GM12878 (cell line): ENCODE measurements at regions not wholly inside any gene's neighbourhood (a gene's known extent, or its start where the extent isn't known, plus 50 kb on each side); places are given as distances from the start of the nearest gene placed in this dataset.

Experiments used
- ATAC-seq: fragments of 200-7000 bp; cut with Tn5 transposase; 3 replicates; pipeline ENCODE4 v1.9.1; 2020; ENCODE audit warnings: mild to moderate bottlenecking, moderate library complexity
- BruUV-seq: library from RNA; stranded (reverse); fragments of 400-500 nt; replicated peaks from 2 replicates; lab custom pipeline; 2021; lab: Mats Ljungman, UMichigan
- CTCF ChIA-PET: fragments of 300-600 bp; sonication (Branson Sonifier 250); formaldehyde crosslinking; extraction: SDS; loops from one replicate; lab custom pipeline; 2021; ENCODE audit warnings: inconsistent platforms; lab: Yijun Ruan, JAX
- POLR2A ChIA-PET: fragments of 350-600 bp; formaldehyde crosslinking; extraction: SDS; loops from one replicate; lab custom pipeline; 2021; ENCODE audit warnings: inconsistent platforms; lab: Charles Lee
- RAD21 ChIA-PET: fragments of 300-600 bp; sonication (Branson Sonifier 250); formaldehyde crosslinking; loops from one replicate; lab custom pipeline; 2023; ENCODE audit warnings: antibody characterized with exemption; ENCODE audit not compliant: unreplicated experiment; lab: Charles Lee
- SMC1A ChIA-PET: fragments of 300-600 bp; sonication (Branson Sonifier 250); formaldehyde crosslinking; loops from one replicate; lab custom pipeline; 2023; ENCODE audit not compliant: unreplicated experiment, uncharacterized antibody; lab: Charles Lee
- DNase-seq: peaks from one replicate; pipeline ENCODE4 v3.0.0-alpha.2; 2011; ENCODE audit warnings: low read depth, low spot score
- FAIRE-seq: peaks from 3 replicates; lab custom pipeline; 2011; peaks lifted over from hg19 to GRCh38; lab: Jason Lieb, UNC
- H2AFZ ChIP-seq: 2 replicates; pipeline ENCODE4 v1.6.0; 2011; ENCODE audit warnings: low read depth, low read length, control low read depth; ENCODE audit not compliant: control insufficient read depth
- H3K27ac ChIP-seq: 2 replicates; pipeline ENCODE4 v1.5.1; 2011; ENCODE audit warnings: control low read depth; ENCODE audit not compliant: control insufficient read depth, insufficient read depth
- H3K27me3 ChIP-seq, 2 experiments: replicated peaks in 1 of 2; 2 replicates each; pipeline versions ENCODE4 v1.6.0 to v1.6.1; 2011; ENCODE audit warnings: low read length in 1 of 2; ENCODE audit not compliant: control insufficient read depth in 2 of 2, insufficient read depth in 2 of 2
- H3K36me3 ChIP-seq, 2 experiments: 2 replicates each; pipeline ENCODE4 v1.5.1; 2011; ENCODE audit warnings: low read length in 1 of 2; ENCODE audit not compliant: control insufficient read depth in 2 of 2, insufficient read depth in 2 of 2
- H3K4me1 ChIP-seq: 2 replicates; pipeline ENCODE4 v1.6.1; 2011; ENCODE audit warnings: mild to moderate bottlenecking, low read length, moderate library complexity, mixed read lengths; ENCODE audit not compliant: control insufficient read depth, insufficient read depth
- H3K4me2 ChIP-seq: 2 replicates; pipeline ENCODE4 v1.6.0; 2011; ENCODE audit warnings: control low read depth; ENCODE audit not compliant: control insufficient read depth, insufficient read depth
- H3K4me3 ChIP-seq: fragments of 200-600 bp; sonication (generic); 2 replicates; pipeline ENCODE4 v1.5.1; 2016
- H3K79me2 ChIP-seq: 2 replicates; pipeline ENCODE4 v1.6.0; 2011; ENCODE audit warnings: low read length; ENCODE audit not compliant: control insufficient read depth, insufficient read depth
- H3K9ac ChIP-seq: 2 replicates; pipeline ENCODE4 v1.8.0; 2011; ENCODE audit warnings: low read length, control low read depth, mixed read lengths; ENCODE audit not compliant: control insufficient read depth, insufficient read depth
- H3K9me3 ChIP-seq: replicated peaks from 3 replicates; pipeline ENCODE4 v1.5.1; 2011; ENCODE audit warnings: mild to moderate bottlenecking, low read length; ENCODE audit not compliant: control insufficient read depth, insufficient read depth
- H4K20me1 ChIP-seq: 2 replicates; pipeline ENCODE4 v1.6.0; 2011; ENCODE audit not compliant: control insufficient read depth, insufficient read depth
- BRCA1 ChIP-seq: IDR thresholded peaks from 2 replicates; pipeline ENCODE4 v1.6.1; 2011; ENCODE audit warnings: low read depth, low read length, improper control_type of control experiment
- HDAC2 ChIP-seq: fragments of 200-600 bp; sonication (generic); IDR thresholded peaks from 2 replicates; pipeline ENCODE4 v1.6.1; 2017
- KAT2A ChIP-seq: conservative IDR thresholded peaks from 2 replicates; pipeline ENCODE4 v1.6.1; 2011; ENCODE audit warnings: low read depth, low read length; ENCODE audit not compliant: control insufficient read depth
- MTA2 ChIP-seq: fragments of 450-650 bp; IDR thresholded peaks from 2 replicates; pipeline ENCODE4 v1.6.1; 2016; ENCODE audit warnings: low read depth, mild to moderate bottlenecking, moderate library complexity
- PML ChIP-seq: IDR thresholded peaks from 2 replicates; pipeline ENCODE4 v1.6.1; 2012; ENCODE audit warnings: low read length, inconsistent platforms
- RCOR1 ChIP-seq: conservative IDR thresholded peaks from 2 replicates; pipeline ENCODE4 v1.6.1; 2012; ENCODE audit warnings: low read depth, low read length, improper control_type of control experiment
- SREBF1 ChIP-seq: IDR thresholded peaks from 2 replicates; pipeline ENCODE4 v1.6.1; 2012; ENCODE audit warnings: mild to moderate bottlenecking, low read length
- ZNF274 ChIP-seq: IDR thresholded peaks from one replicate; pipeline ENCODE4 v1.8.0; 2011; ENCODE audit not compliant: insufficient read length, insufficient read depth
- WGBS: methylation state at CpG from one replicate; pipeline ENCODE4 v1.1.6; 2016; ENCODE audit warnings: low lambda C conversion rate; ENCODE audit not compliant: insufficient replicate concordance, insufficient coverage; ENCODE audit errors: missing lambda C conversion rate; 5-methylcytosine and 5-hydroxymethylcytosine counted together
- in situ Hi-C: fragments of 300-500 bp; cut with MboI; formaldehyde crosslinking; loops from 9 replicates; pipeline ENCODE4 v1.14.3; 2018; ENCODE audit warnings: mixed read lengths
- intact Hi-C: fragments of 100-400 bp; cut with micrococcal nuclease; formaldehyde crosslinking; loops from one replicate; pipeline ENCODE4 v1.14.2; 2022; ENCODE audit not compliant: unreplicated experiment
- TF ChIP-seq, protein P1 (sequence below): IDR thresholded peaks from 2 replicates; pipeline ENCODE4 v1.6.1; 2012; ENCODE audit warnings: low read depth, low read length, improper control_type of control experiment
- TF ChIP-seq, protein P2 (sequence below): fragments of 450-650 bp; IDR thresholded peaks from 2 replicates; pipeline ENCODE4 v1.6.1; 2017; ENCODE audit warnings: mild to moderate bottlenecking, moderate library complexity
- TF ChIP-seq, protein P3 (sequence below): fragments of 450-650 bp; formaldehyde crosslinking; IDR thresholded peaks from 2 replicates; pipeline ENCODE4 v1.4.0; 2020; ENCODE audit warnings: mild to moderate bottlenecking, moderate library complexity
- TF ChIP-seq, protein P4 (sequence below): fragments of 450-650 bp; IDR thresholded peaks from 2 replicates; pipeline ENCODE4 v1.6.1; 2014; ENCODE audit warnings: mild to moderate bottlenecking

DNA sequence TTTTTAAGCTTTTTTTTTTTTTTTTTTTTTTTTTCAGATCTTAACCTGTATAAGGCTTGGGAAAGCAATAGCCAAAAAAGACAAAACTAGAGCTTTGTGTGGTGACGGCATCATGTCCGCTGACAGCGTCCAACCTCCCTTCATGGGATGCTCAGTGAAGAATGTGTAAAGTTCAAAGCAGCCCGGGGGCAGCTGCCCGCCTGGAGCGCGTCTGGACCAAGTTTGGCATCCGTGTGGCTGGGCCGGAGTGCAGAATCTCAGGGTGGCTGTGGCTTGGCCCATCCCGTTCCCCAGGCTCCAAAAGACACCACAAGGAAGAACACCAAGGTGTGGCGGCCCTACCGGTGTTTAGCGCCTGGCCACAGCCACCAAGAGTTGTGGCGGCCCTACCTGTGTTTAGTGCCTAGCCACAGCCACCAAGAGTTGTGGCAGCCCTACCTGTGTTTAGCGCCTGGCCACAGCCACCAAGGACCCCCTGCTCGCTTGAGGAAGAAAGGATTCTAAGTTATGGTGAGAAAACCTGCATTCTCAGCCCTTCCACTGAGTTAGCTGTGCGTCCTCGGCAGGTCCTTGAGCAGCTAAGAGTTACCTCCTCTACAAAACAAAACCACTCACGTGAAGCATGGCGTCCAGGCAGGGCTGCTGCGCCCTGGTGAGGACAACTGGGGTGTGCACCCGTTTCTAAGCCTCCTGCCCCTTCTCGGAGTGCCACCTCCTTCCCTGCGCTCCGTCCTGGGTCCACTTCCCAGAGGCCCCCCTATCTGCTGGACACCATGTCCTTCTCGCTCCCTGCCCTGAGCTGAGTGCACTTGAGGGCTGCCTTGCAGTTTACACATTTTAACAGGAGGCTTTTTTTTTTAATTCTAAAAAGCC lies 103.6 kb upstream of the SALL3 start (continued):
- TF ChIP-seq, protein P1, sequence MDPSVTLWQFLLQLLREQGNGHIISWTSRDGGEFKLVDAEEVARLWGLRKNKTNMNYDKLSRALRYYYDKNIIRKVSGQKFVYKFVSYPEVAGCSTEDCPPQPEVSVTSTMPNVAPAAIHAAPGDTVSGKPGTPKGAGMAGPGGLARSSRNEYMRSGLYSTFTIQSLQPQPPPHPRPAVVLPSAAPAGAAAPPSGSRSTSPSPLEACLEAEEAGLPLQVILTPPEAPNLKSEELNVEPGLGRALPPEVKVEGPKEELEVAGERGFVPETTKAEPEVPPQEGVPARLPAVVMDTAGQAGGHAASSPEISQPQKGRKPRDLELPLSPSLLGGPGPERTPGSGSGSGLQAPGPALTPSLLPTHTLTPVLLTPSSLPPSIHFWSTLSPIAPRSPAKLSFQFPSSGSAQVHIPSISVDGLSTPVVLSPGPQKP, result no peak
- no peak for TF ChIP-seq BRCA1
- TF ChIP-seq, protein P2, sequence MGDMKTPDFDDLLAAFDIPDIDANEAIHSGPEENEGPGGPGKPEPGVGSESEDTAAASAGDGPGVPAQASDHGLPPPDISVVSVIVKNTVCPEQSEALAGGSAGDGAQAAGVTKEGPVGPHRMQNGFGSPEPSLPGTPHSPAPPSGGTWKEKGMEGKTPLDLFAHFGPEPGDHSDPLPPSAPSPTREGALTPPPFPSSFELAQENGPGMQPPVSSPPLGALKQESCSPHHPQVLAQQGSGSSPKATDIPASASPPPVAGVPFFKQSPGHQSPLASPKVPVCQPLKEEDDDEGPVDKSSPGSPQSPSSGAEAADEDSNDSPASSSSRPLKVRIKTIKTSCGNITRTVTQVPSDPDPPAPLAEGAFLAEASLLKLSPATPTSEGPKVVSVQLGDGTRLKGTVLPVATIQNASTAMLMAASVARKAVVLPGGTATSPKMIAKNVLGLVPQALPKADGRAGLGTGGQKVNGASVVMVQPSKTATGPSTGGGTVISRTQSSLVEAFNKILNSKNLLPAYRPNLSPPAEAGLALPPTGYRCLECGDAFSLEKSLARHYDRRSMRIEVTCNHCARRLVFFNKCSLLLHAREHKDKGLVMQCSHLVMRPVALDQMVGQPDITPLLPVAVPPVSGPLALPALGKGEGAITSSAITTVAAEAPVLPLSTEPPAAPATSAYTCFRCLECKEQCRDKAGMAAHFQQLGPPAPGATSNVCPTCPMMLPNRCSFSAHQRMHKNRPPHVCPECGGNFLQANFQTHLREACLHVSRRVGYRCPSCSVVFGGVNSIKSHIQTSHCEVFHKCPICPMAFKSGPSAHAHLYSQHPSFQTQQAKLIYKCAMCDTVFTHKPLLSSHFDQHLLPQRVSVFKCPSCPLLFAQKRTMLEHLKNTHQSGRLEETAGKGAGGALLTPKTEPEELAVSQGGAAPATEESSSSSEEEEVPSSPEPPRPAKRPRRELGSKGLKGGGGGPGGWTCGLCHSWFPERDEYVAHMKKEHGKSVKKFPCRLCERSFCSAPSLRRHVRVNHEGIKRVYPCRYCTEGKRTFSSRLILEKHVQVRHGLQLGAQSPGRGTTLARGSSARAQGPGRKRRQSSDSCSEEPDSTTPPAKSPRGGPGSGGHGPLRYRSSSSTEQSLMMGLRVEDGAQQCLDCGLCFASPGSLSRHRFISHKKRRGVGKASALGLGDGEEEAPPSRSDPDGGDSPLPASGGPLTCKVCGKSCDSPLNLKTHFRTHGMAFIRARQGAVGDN, result no peak
- TF ChIP-seq ZNF274, result no peak

DNA sequence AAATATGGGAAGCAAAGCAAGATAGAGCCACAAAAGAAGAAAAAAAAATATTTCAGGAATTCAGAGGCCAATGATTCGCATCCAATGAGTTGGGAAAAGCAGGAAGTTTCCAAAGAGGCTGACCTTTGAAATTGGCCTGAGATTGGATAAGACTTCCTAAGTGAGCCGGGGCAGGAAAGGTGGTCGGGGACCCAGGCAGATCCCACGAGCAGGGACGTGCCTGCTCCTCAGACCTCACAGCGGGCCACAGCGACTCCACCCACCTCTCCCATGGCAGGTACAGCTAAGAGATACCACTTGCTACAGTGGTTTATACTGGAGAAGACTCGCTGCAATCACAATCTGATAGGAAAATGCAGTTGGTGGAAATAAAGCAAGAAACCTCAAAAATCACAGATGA lies 102.8 kb upstream of the SALL3 start:
- no peak for FAIRE-seq
- SMC1A ChIA-PET, result interaction anchor here (0.6 to 1.1 kb wide), 2 partner anchors 270 to 371 kb away, joined by 3 read pairs; no protein-coding TSS in a partner anchor
- TF ChIP-seq RCOR1 (no peak), SREBF1 (no peak), BRCA1 (no peak), KAT2A (no peak), PML (no peak), HDAC2 (no peak), MTA2 (no peak)
- TF ChIP-seq, protein P3, sequence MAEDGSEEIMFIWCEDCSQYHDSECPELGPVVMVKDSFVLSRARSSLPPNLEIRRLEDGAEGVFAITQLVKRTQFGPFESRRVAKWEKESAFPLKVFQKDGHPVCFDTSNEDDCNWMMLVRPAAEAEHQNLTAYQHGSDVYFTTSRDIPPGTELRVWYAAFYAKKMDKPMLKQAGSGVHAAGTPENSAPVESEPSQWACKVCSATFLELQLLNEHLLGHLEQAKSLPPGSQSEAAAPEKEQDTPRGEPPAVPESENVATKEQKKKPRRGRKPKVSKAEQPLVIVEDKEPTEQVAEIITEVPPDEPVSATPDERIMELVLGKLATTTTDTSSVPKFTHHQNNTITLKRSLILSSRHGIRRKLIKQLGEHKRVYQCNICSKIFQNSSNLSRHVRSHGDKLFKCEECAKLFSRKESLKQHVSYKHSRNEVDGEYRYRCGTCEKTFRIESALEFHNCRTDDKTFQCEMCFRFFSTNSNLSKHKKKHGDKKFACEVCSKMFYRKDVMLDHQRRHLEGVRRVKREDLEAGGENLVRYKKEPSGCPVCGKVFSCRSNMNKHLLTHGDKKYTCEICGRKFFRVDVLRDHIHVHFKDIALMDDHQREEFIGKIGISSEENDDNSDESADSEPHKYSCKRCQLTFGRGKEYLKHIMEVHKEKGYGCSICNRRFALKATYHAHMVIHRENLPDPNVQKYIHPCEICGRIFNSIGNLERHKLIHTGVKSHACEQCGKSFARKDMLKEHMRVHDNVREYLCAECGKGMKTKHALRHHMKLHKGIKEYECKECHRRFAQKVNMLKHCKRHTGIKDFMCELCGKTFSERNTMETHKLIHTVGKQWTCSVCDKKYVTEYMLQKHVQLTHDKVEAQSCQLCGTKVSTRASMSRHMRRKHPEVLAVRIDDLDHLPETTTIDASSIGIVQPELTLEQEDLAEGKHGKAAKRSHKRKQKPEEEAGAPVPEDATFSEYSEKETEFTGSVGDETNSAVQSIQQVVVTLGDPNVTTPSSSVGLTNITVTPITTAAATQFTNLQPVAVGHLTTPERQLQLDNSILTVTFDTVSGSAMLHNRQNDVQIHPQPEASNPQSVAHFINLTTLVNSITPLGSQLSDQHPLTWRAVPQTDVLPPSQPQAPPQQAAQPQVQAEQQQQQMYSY (CRISPR knock-in tag), result no peak
- TF ChIP-seq, protein P4, sequence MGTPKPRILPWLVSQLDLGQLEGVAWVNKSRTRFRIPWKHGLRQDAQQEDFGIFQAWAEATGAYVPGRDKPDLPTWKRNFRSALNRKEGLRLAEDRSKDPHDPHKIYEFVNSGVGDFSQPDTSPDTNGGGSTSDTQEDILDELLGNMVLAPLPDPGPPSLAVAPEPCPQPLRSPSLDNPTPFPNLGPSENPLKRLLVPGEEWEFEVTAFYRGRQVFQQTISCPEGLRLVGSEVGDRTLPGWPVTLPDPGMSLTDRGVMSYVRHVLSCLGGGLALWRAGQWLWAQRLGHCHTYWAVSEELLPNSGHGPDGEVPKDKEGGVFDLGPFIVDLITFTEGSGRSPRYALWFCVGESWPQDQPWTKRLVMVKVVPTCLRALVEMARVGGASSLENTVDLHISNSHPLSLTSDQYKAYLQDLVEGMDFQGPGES, result no peak

More for the DNA sequence above, 102.8 kb upstream of the SALL3 start:
- intact Hi-C loops (no loop called here), in situ Hi-C loops (no loop called here)
- H4K20me1 ChIP-seq, result no peaks in the 10 kb centered on the region
- no peak overlapping the region for H3K4me2 ChIP-seq
- 22% methylated on average over 8 of the region's 8 CpGs for WGBS
- no peaks in the 10 kb centered on the region for H3K4me1 ChIP-seq
- H3K4me3 ChIP-seq, result no peak overlapping the region
- H3K79me2 ChIP-seq, result no peaks in the 10 kb centered on the region
- no peaks in the 10 kb centered on the region for H3K27me3 ChIP-seq
- no TSS peak for BruUV-seq
- POLR2A ChIA-PET, result interaction anchor here (1.0 kb wide), 1 partner anchor 395 kb away, joined by 3 read pairs; no protein-coding TSS in a partner anchor
- H3K27ac ChIP-seq, result no peak overlapping the region
- no peaks in the 10 kb centered on the region for H3K9me3 ChIP-seq
- RAD21 ChIA-PET, result no interaction called here
- no peak overlapping the region for H3K9ac ChIP-seq
- CTCF ChIA-PET, result interaction anchor here (2.1 kb wide), 1 partner anchor 107 kb away, joined by 12 read pairs; no protein-coding TSS in a partner anchor
- DNase-seq, result no peak
- no peak overlapping the region for H2AFZ ChIP-seq
- no peaks in the 10 kb centered on the region for H3K36me3 ChIP-seq
- ATAC-seq, result no peak
